ENCODE measurements at regions not wholly inside any gene's neighbourhood (a gene's known extent, or its start where the extent isn't known, plus 50 kb on each side); places are given as distances from the start of the nearest gene placed in this dataset.

DNA sequence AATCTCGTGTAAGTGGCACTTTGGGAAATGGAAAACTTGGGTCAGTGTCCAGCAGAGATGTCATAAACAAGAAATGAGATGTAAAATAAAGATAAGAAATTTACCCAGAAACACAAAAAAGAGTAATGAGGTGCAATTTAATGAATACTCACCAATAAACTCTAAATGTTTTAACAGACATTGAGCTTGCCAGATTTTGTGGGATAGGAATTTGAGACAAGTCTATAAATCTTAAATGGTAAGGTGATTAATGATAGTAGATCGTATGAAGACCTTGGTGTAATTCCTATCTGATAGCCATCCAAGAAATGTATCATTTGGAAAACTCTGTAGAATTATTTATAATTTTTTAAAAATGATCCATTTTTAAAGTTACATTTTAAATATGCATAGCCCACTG, 682.4 kb downstream of the MAT2B start:
- TF ChIP-seq TOE1 (CRISPR knock-in tag; IDR thresholded peaks at IDR 0.05) (no peak), ZNF446 (CRISPR knock-in tag; IDR thresholded peaks at IDR 0.05) (no peak), ZNF24 (IDR thresholded peaks at IDR 0.05) (no peak)
- TF ChIP-seq, protein P1, sequence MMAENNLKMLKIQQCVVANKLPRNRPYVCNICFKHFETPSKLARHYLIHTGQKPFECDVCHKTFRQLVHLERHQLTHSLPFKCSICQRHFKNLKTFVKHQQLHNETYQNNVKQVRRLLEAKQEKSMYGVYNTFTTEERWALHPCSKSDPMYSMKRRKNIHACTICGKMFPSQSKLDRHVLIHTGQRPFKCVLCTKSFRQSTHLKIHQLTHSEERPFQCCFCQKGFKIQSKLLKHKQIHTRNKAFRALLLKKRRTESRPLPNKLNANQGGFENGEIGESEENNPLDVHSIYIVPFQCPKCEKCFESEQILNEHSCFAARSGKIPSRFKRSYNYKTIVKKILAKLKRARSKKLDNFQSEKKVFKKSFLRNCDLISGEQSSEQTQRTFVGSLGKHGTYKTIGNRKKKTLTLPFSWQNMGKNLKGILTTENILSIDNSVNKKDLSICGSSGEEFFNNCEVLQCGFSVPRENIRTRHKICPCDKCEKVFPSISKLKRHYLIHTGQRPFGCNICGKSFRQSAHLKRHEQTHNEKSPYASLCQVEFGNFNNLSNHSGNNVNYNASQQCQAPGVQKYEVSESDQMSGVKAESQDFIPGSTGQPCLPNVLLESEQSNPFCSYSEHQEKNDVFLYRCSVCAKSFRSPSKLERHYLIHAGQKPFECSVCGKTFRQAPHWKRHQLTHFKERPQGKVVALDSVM (CRISPR knock-in tag; IDR thresholded peaks at IDR 0.05): no peak
- TF ChIP-seq, protein P2, sequence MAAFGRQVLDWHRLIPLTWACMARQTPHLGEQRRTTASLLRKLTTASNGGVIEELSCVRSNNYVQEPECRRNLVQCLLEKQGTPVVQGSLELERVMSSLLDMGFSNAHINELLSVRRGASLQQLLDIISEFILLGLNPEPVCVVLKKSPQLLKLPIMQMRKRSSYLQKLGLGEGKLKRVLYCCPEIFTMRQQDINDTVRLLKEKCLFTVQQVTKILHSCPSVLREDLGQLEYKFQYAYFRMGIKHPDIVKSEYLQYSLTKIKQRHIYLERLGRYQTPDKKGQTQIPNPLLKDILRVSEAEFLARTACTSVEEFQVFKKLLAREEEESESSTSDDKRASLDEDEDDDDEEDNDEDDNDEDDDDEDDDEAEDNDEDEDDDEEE (CRISPR knock-in tag; IDR thresholded peaks at IDR 0.05): no peak
- H3K27me3 ChIP-seq (ENCODE audit: control insufficient read depth in 1 of 2, insufficient read depth in 2 of 2, low read length in 2 of 2): no peaks in the 10 kb centered on the region
- H3K4me3 ChIP-seq (replicated peaks in 1 of 3; ENCODE audit: insufficient read depth in 1 of 3, low read depth in 2 of 3, low read length in 3 of 3): no peak overlapping the region
- H3K4me1 ChIP-seq (ENCODE audit: insufficient read depth, low read length): no peaks in the 10 kb centered on the region
- ChIA-PET POLR2A (no interaction called here), CTCF (ENCODE audit: low intra/inter-chr PET ratio, low total read pairs) (no interaction called here)
- FAIRE-seq: no peak
- no peaks in the 10 kb centered on the region for H3K36me3 ChIP-seq (replicated peaks in 1 of 2; ENCODE audit: control insufficient read depth in 1 of 2, insufficient read depth in 2 of 2, low read length in 2 of 2)
- no peak for DNase-seq (ENCODE audit: low spot score)
- no peak overlapping the region for H3K27ac ChIP-seq (ENCODE audit: extremely low read length, insufficient read depth, low read length)
- no peaks in the 10 kb centered on the region for H4K20me1 ChIP-seq (ENCODE audit: insufficient read depth, low read length)
- H3K4me2 ChIP-seq (ENCODE audit: low read depth, low read length): no peak overlapping the region
- WGBS (ENCODE audit: low lambda C conversion rate): 33% methylated on average over 2 of the region's 2 CpGs
- H2AFZ ChIP-seq (ENCODE audit: low read length): no peak overlapping the region
- H3K9me3 ChIP-seq (ENCODE audit: low read length): peaks cover 23% of the 10 kb centered on the region
- BruUV-seq (replicated peaks): no TSS peak
- in situ Hi-C loops (cut with HindIII; ENCODE audit: extremely low pct_ligation_motif_present, low pct_unique_long_range_greater_than_20kb): no loop called here
- ATAC-seq: no peak
- H3K9ac ChIP-seq (ENCODE audit: insufficient read depth, low read depth, low read length): no peak overlapping the region
- no peaks in the 10 kb centered on the region for H3K79me2 ChIP-seq (ENCODE audit: insufficient read depth, low read length)
- intact Hi-C loops (cut with micrococcal nuclease; ENCODE audit: unreplicated experiment): no loop called here

DNA sequence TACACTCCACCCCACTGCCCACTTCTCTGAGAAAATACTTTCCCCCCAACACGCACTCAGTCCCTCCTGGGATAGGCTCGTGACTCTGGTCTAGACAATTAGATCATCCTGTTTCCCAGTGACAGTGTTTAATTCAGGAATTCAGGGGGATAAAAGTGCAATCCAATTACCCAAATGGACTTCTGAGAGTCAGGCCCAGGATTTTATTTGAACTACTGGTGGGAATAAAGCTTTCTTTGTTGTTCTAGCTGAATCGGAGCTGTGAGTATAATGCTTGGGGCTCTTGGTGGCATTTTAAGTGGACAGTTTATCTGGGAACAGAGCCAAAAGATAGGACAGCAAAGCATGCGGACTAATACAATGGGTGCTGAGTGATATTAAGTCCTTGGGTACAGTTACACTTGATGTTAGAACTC, 683.3 kb downstream of the MAT2B start:
- WGBS (ENCODE audit: low lambda C conversion rate): 5% methylated on average over 4 of the region's 4 CpGs
- intact Hi-C loops (cut with micrococcal nuclease; ENCODE audit: unreplicated experiment): no loop called here
- no peak for ATAC-seq
- no peak for TF ChIP-seq GATAD1 (CRISPR knock-in tag; IDR thresholded peaks at IDR 0.05)
- TF ChIP-seq, protein P3, sequence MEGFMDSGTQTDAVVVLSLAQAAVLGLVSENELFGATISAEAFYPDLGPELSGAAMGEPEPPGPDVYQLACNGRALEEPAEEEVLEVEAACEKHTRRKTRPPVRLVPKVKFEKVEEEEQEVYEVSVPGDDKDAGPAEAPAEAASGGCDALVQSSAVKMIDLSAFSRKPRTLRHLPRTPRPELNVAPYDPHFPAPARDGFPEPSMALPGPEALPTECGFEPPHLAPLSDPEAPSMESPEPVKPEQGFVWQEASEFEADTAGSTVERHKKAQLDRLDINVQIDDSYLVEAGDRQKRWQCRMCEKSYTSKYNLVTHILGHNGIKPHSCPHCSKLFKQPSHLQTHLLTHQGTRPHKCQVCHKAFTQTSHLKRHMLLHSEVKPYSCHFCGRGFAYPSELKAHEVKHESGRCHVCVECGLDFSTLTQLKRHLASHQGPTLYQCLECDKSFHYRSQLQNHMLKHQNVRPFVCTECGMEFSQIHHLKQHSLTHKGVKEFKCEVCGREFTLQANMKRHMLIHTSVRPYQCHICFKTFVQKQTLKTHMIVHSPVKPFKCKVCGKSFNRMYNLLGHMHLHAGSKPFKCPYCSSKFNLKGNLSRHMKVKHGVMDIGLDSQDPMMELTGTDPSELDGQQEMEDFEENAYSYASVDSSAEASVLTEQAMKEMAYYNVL (CRISPR knock-in tag; IDR thresholded peaks at IDR 0.05; ENCODE audit: borderline replicate concordance): no peak
- TF ChIP-seq, protein P4, sequence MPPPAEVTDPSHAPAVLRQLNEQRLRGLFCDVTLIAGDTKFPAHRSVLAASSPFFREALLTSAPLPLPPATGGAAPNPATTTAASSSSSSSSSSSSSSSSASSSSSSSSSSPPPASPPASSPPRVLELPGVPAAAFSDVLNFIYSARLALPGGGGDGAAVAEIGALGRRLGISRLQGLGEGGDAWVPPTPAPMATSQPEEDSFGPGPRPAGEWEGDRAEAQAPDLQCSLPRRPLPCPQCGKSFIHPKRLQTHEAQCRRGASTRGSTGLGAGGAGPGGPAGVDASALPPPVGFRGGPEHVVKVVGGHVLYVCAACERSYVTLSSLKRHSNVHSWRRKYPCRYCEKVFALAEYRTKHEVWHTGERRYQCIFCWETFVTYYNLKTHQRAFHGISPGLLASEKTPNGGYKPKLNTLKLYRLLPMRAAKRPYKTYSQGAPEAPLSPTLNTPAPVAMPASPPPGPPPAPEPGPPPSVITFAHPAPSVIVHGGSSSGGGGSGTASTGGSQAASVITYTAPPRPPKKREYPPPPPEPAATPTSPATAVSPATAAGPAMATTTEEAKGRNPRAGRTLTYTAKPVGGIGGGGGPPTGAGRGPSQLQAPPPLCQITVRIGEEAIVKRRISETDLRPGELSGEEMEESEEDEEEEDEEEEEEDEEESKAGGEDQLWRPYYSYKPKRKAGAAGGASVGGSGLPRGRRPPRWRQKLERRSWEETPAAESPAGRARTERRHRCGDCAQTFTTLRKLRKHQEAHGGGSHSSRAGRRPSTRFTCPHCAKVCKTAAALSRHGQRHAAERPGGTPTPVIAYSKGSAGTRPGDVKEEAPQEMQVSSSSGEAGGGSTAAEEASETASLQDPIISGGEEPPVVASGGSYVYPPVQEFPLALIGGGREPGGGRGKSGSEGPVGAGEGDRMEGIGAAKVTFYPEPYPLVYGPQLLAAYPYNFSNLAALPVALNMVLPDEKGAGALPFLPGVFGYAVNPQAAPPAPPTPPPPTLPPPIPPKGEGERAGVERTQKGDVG (CRISPR knock-in tag; IDR thresholded peaks at IDR 0.05; ENCODE audit: borderline replicate concordance): no peak
- TF ChIP-seq, protein P5, sequence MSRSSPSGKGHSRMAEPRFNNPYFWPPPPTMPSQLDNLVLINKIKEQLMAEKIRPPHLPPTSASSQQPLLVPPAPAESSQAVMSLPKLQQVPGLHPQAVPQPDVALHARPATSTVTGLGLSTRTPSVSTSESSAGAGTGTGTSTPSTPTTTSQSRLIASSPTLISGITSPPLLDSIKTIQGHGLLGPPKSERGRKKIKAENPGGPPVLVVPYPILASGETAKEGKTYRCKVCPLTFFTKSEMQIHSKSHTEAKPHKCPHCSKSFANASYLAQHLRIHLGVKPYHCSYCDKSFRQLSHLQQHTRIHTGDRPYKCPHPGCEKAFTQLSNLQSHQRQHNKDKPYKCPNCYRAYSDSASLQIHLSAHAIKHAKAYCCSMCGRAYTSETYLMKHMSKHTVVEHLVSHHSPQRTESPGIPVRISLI (CRISPR knock-in tag; IDR thresholded peaks at IDR 0.05; ENCODE audit: borderline replicate concordance): no peak

More for the DNA sequence above, 683.3 kb downstream of the MAT2B start:
- ChIA-PET CTCF (ENCODE audit: low intra/inter-chr PET ratio, low total read pairs) (no interaction called here), POLR2A (no interaction called here)
- peak; percentile 65 for DNase-seq (ENCODE audit: low spot score)
- BruUV-seq (replicated peaks): no TSS peak
- Histone ChIP-seq H3K4me3 (replicated peaks in 1 of 3; ENCODE audit: insufficient read depth in 1 of 3, low read depth in 2 of 3, low read length in 3 of 3) (no peak overlapping the region), H3K27ac (ENCODE audit: extremely low read length, insufficient read depth, low read length) (no peak overlapping the region), H3K79me2 (ENCODE audit: insufficient read depth, low read length) (no peaks in the 10 kb centered on the region), H2AFZ (ENCODE audit: low read length) (no peak overlapping the region), H3K9ac (ENCODE audit: insufficient read depth, low read depth, low read length) (no peak overlapping the region), H3K4me1 (ENCODE audit: insufficient read depth, low read length) (no peaks in the 10 kb centered on the region), H3K36me3 (replicated peaks in 1 of 2; ENCODE audit: control insufficient read depth in 1 of 2, insufficient read depth in 2 of 2, low read length in 2 of 2) (no peaks in the 10 kb centered on the region), H4K20me1 (ENCODE audit: insufficient read depth, low read length) (no peaks in the 10 kb centered on the region), H3K4me2 (ENCODE audit: low read depth, low read length) (no peak overlapping the region), H3K27me3 (ENCODE audit: control insufficient read depth in 1 of 2, insufficient read depth in 2 of 2, low read length in 2 of 2) (no peaks in the 10 kb centered on the region), H3K9me3 (ENCODE audit: low read length) (peaks cover 25% of the 10 kb centered on the region)
- FAIRE-seq: no peak
- in situ Hi-C loops (cut with HindIII; ENCODE audit: extremely low pct_ligation_motif_present, low pct_unique_long_range_greater_than_20kb): no loop called here
